Spleen (tissue), 7 donors: ENCODE measurements at regions not wholly inside any gene's neighbourhood (a gene's known extent, or its start where the extent isn't known, plus 50 kb on each side); places are given as distances from the start of the nearest gene placed in this dataset.

Experiments used
- POLR2A ChIP-seq, 3 donors: fragments of 450-650 bp; IDR thresholded peaks; one replicate each; pipeline ENCODE4 v1.5.1; 2017; ENCODE audit warnings: antibody characterized with exemption in 3 of 3, mild to moderate bottlenecking in 1 of 3
- TF ChIP-seq, protein P1 (sequence below), 11 experiments: fragments of 200-600 bp in 7 of 11; fragments of 450-650 bp in 4 of 11; sonication (generic) in 4 of 11; IDR thresholded peaks in 8 of 11; conservative IDR thresholded peaks in 3 of 11; 1 replicate in 7 of 11; 2 replicates in 4 of 11; pipeline versions ENCODE4 v1.4.0 to v1.8.0; 2016 to 2021; ENCODE audit warnings: antibody characterized with exemption in 11 of 11, inconsistent platforms in 4 of 11, mild to moderate bottlenecking in 1 of 11
- donor health status: DM: no; HTN: no; CAD: no; lungs with moderate emphysema.
- donor health status: DM: no; HTN: no; CAD: no.
- donor health status: DM: no; HTN: no; CAD: no.

DNA sequence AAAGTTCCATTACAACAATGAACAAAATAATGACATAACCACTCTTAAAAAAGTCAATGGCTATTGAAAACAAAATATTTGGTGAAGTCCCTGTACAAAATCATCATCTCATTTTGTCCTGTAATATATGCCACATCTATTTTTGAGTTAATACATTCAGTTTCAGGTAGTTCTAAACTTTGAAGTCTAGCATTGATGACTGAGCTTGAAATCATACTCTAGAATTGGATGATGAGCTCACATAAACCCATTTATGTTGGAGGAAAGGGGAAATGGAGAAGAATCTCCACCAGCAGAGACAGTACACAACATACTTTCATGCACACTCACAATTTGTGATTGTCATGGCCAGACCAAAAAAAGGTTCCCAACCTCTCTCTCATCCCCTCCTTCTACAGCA lies 371.1 kb upstream of the NR3C2 start:
- TF ChIP-seq, protein P1, sequence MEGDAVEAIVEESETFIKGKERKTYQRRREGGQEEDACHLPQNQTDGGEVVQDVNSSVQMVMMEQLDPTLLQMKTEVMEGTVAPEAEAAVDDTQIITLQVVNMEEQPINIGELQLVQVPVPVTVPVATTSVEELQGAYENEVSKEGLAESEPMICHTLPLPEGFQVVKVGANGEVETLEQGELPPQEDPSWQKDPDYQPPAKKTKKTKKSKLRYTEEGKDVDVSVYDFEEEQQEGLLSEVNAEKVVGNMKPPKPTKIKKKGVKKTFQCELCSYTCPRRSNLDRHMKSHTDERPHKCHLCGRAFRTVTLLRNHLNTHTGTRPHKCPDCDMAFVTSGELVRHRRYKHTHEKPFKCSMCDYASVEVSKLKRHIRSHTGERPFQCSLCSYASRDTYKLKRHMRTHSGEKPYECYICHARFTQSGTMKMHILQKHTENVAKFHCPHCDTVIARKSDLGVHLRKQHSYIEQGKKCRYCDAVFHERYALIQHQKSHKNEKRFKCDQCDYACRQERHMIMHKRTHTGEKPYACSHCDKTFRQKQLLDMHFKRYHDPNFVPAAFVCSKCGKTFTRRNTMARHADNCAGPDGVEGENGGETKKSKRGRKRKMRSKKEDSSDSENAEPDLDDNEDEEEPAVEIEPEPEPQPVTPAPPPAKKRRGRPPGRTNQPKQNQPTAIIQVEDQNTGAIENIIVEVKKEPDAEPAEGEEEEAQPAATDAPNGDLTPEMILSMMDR (IDR thresholded peaks at IDR 0.05 in 8 of 11, conservative IDR thresholded peaks at IDR 0.05 in 3 of 11) = no peak
- TF ChIP-seq POLR2A (IDR thresholded peaks at IDR 0.05) = no peak
